GF-D8 (cell line): ENCODE measurements at regions not wholly inside any gene's neighbourhood (a gene's known extent, or its start where the extent isn't known, plus 50 kb on each side); places are given as distances from the start of the nearest gene placed in this dataset.
A peak's percentile ranks its signal among the peaks of the same experiment; 100 is the strongest.
"Not testable (repeated sequence)": the region's sequence is repeated elsewhere in the genome, so short reads cannot be mapped to it uniquely, and the experiment has no call there.

ENCODE experiments used
- DNase-seq: peaks from one replicate; lab custom pipeline; 2025; lab: John Stamatoyannopoulos, UW

DNA sequence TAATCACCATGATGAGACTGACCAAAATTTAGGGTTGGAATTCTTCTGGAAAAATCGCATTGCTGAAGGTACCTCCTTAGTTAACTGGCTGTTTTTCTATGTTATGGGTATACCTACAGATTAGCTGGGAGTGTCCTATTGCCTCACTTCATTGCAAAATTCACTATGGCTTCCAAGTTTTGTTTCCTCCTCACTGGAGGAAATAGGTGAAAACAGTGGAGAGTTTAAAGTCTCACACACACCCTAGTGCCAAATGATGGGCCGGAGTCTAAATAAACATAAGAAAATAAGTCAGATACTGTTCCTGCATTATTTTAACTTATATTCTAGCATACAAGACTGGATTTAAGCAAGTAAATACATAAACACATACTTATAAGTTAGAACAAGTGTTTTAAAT, 98.2 kb downstream of the AHR start:
- DNase-seq = no peak

- DNase-seq = no peak
These were observed 103.6 kb downstream of the AHR start for GRCh38 chr7:17401791-17402627.

DNA sequence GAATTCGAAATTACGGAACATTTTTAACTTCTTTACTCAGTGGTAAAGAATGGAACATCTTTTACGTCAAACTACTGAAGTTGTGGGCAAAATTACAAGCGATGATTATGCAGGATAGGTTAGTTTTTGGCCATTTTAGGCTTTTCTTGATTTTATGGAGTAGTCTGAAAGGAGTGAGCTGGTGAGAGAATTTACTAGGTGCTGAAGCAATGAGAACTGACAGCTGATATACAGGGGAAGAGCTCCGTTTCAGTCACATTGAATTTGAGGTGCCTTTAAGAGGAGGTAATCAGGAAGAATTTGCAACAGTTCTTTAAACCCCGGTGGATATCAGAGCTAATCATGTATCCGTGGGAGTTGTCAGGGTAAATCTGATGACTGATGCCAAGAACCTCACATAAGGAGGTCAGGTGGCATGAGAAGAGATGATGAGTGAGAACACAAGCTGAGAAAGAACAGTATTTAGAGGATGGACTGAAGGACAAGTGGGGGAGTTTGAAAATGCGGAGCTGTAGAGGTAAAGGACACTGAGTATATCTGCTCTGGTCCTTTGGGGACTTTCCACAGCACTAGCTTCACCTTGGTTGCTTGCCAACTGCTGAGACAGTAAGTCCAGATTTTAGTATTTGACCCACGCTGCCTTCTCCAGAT, 104.3 kb downstream of the AHR start:
- no peak for DNase-seq

DNA sequence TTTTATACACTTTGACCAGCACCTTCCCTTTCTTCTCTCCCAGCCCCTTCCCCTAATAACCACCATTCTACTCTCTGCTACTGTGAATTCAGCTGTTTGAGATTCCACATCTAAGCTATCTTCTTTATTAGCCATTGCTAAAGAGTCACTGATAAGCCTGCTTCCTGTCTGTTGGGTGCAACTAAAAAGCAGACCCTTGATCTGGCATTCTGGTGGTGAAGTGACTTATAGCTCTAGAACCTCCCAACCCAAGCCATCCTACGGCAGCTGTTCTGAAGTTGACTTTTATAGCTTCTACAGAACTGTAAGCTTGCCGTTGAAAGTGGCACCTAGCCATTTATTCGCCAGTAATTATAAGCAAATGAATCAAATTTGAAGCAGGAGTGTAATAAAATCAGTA, 105.6 kb downstream of the AHR start:
- no peak for DNase-seq

GRCh38 chr7:17405786-17406185, 107.3 kb downstream of the AHR start:
- no peak for DNase-seq

DNA sequence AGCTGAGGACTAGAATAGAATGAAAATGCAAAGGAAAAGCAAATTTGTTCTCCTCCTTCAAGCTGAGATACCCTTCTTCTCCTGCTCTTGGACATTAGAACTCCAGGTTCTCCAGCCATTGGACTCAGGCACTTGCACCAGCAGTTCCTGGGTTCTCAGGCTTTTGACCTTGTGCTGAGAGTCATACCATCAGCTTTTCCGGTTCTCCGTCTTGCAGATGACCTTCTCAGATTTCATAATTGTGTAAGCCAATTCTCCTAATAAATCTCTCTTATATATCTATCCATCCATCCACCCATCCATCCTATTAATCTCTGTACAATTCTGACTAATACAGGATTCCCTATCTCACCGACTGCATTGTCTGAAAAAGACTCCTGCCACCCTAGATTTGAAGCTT, 108.3 kb downstream of the AHR start:
- DNase-seq = no peak

DNA sequence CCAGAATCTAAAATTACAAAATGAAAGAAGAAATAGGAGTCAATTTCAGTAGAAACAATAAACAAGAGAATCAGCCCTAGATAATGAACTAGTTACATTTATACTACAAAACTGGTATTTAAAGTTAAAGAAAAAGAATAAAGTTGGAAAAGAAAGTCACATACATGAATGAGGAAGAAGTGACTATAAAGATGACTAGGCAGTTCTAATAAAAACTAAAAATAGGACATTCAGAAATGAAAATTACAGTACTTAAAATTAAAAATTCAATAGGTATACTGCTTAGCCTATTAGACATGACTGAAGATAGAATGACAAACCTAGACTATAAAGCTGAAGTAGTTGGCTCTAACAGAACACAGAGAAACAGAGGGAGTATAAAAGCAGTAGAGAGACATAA, 108.8 kb downstream of the AHR start:
- no peak for DNase-seq

GRCh38 chr7:17408245-17408903, 109.9 kb downstream of the AHR start:
- peak; percentile 29 for DNase-seq

DNA sequence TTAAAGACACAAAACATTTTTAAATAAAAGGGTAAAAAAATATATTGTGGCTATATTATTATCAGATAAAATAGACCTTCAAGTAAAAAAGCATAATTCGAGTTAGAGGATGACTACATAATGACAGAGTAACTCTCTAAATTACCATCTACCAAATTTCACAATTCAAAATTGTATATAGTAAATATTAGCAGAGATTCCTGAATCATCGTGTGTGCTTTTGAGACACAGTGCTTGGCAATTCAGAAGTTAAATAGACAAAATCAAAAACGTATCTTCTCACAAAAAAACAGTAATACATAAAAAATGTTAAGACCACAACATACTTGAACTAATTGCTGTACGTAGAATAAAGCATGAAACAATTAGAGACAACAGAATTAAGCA, 110.4 kb downstream of the AHR start:
- DNase-seq = no peak

- DNase-seq = no peak
These were observed 113.5 kb downstream of the AHR start for GRCh38 chr7:17411922-17412321.

DNA sequence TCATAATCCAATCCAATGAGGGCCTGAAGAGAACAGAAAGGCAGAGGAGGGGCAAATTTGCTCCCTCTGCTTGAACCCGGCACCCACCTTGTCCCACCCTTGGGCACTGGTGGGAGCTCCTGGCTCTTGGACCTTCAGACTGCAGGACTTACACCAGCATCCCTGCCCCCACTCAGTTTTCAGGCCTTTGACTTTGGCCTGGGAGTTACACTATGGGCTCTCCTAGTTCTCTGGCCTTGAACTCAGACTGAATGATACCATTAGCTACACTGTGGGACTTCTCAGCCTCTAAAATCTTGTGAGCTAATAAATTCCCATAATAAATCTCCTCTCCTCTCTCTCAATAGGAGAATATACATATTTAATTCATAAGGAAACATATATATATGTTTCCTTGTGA, 114.4 kb downstream of the AHR start:
- DNase-seq = no peak

DNA sequence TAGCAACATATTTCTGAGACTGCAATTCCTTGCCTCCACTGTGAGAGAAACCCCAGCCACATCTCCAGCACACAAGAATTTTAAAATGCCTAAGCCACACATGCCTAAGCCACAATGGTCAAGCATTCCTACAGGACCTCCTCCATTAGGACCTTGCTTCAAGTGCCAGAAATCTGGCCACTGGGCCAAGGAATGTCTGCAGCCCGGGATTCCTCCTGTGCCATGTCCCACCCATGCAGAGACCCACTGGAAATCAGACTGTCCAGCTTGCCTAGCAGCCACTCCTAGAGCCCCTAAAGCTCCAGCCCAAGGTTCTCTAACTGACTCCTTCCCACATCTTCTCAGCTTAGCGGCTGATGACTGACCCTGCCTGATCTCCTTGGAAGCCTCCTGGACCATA, 117.5 kb downstream of the AHR start:
- no peak for DNase-seq

- DNase-seq = not testable (repeated sequence)
These were observed 122.0 kb downstream of the AHR start for GRCh38 chr7:17420308-17421015.

- no peak for DNase-seq
These were observed 123.5 kb downstream of the AHR start for GRCh38 chr7:17421941-17422340.

- no peak for DNase-seq
These were observed 124.5 kb downstream of the AHR start for GRCh38 chr7:17422966-17423365.

- no peak for DNase-seq
These were observed 129.5 kb downstream of the AHR start for GRCh38 chr7:17427924-17428323.

DNA sequence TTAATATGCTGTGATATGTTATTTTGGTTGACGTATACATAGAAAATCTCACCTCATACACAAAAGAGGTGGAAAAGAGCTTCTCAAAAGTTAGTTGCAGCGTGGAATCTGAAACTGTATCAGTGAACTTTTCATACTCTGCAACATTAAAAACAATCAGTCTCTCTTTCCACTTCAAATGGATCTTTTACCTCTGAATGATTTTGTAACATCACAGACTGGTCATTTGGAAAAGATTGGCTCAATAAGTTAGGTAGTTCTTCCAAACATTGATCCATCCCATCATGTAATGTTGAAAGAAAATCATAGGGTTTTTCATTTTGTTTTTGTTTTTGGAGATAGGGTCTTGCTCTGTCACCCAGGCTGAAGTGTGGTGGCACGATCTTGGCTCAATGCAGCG, 131.1 kb downstream of the AHR start:
- no peak for DNase-seq

GRCh38 chr7:17432793-17433192, 134.3 kb downstream of the AHR start:
- DNase-seq = no peak

- DNase-seq = no peak
These were observed 135.7 kb downstream of the AHR start for GRCh38 chr7:17434191-17434590.

DNA sequence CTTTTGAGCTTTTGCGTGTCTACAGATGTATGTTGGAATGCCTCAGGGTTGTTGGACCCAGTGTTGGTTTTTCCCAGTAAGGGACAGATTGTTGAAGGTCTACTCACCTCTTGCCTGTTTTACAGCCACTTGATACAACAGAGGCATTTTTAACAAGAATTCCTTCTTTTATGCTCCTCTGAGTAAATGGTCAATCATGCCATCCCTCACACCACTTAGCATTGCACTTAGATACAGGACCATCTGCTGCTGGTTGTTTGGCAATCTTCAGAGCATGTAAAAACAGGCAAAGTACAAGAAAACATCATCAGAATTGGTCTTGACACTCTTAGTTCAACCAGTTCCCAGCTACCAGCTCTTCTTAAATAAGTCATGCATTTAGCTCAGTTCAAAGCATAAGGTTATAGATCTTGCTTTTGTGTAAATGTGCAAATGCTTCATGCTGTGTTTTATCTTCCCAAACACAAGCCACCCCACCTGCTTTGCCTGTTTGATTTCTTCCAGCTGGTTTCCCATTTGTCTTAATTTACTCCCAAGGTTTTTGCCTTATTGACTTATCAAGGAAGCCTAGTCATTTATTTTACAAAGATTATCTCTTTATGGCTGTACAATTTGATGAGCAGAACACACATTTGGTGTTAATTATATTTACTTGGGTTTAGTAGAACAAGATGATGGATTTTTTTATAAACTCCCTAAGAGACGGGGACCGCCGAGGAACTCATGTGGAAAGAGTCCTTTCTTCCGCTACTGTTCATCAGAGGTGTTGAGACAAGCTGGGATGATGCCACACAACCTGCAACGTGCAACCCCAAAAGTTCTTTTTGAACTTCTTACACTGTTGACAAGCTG, 136.6 kb downstream of the AHR start:
- no peak for DNase-seq

- no peak for DNase-seq
These were observed 137.7 kb downstream of the AHR start for GRCh38 chr7:17436126-17436525.

DNA sequence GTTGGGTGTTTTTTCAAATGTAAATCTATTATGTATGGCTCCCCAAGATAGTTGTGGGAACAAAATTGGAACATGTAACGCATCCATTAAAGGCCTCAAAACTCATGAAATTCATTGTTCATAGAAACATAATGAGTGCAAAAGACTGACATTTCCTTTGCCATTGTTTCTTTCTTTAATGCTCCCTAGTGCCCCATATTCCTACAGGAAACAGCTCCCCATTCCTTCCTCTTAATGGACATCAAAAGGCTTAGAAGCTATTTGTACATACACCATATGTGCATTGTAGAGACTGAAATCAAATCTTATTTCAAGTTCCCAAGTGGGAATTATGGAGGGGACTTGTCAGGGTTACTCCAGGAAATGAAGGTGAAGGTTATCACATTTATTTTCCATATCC, 139.1 kb downstream of the AHR start:
- no peak for DNase-seq
